Osteocyte (in vitro differentiated cells): ENCODE measurements at regions not wholly inside any gene's neighbourhood (a gene's known extent, or its start where the extent isn't known, plus 50 kb on each side); places are given as distances from the start of the nearest gene placed in this dataset.
"Not testable (repeated sequence)": the region's sequence is repeated elsewhere in the genome, so short reads cannot be mapped to it uniquely, and the experiment has no call there.

Source experiments
- DNase-seq: peaks from one replicate; pipeline ENCODE4 v3.0.0; 2021; ENCODE audit warnings: mixed read lengths; ENCODE audit not compliant: unreplicated experiment; ENCODE audit errors: extremely low spot score
- H3K27ac Mint-ChIP-seq: one replicate; pipeline ENCODE4 v1.8.0; 2021; ENCODE audit warnings: mild to moderate bottlenecking, mixed read lengths; ENCODE audit not compliant: unreplicated experiment
- H3K27me3 Mint-ChIP-seq: one replicate; pipeline ENCODE4 v1.8.0; 2021; ENCODE audit warnings: mixed read lengths; ENCODE audit not compliant: unreplicated experiment
- H3K36me3 Mint-ChIP-seq: one replicate; pipeline ENCODE4 v1.8.0; 2021; ENCODE audit warnings: mixed read lengths; ENCODE audit not compliant: unreplicated experiment
- H3K4me1 Mint-ChIP-seq: one replicate; pipeline ENCODE4 v1.8.0; 2021; ENCODE audit warnings: mixed read lengths; ENCODE audit not compliant: unreplicated experiment
- H3K4me3 Mint-ChIP-seq: one replicate; pipeline ENCODE4 v1.8.0; 2021; ENCODE audit warnings: mild to moderate bottlenecking, moderate library complexity, mixed read lengths; ENCODE audit not compliant: unreplicated experiment
- H3K9me3 Mint-ChIP-seq: one replicate; pipeline ENCODE4 v1.8.0; 2021; ENCODE audit warnings: mixed read lengths; ENCODE audit not compliant: unreplicated experiment
- CTCF ChIP-seq: fragments of 200-600 bp; sonication (generic); IDR thresholded peaks from 2 replicates; pipeline ENCODE4 v1.5.0; 2021; ENCODE audit warnings: antibody characterized with exemption, mild to moderate bottlenecking, moderate library complexity

- H3K4me1 Mint-ChIP-seq = no peaks in the 10 kb centered on the region
- H3K27ac Mint-ChIP-seq = no peak overlapping the region
- no peak for TF ChIP-seq CTCF
- H3K9me3 Mint-ChIP-seq = no peaks in the 10 kb centered on the region
- no peak for DNase-seq
- peaks cover under 1% of the 10 kb centered on the region for H3K27me3 Mint-ChIP-seq
- H3K36me3 Mint-ChIP-seq = no peaks in the 10 kb centered on the region
- no peak overlapping the region for H3K4me3 Mint-ChIP-seq
These were observed 1420.2 kb downstream of the GRIK2 start for GRCh38 chr6:102813489-102814275.

- H3K36me3 Mint-ChIP-seq = no peaks in the 10 kb centered on the region
- TF ChIP-seq CTCF = no peak
- no peak for DNase-seq
- H3K4me1 Mint-ChIP-seq = no peaks in the 10 kb centered on the region
- H3K27me3 Mint-ChIP-seq = no peaks in the 10 kb centered on the region
- no peak overlapping the region for H3K4me3 Mint-ChIP-seq
- no peak overlapping the region for H3K27ac Mint-ChIP-seq
- peaks cover 4% of the 10 kb centered on the region for H3K9me3 Mint-ChIP-seq
These were observed 1418.7 kb downstream of the GRIK2 start for GRCh38 chr6:102812242-102812641.

- H3K36me3 Mint-ChIP-seq, H3K9me3 Mint-ChIP-seq, H3K27ac Mint-ChIP-seq, H3K4me3 Mint-ChIP-seq, H3K27me3 Mint-ChIP-seq, DNase-seq, H3K4me1 Mint-ChIP-seq: not testable (repeated sequence)
These were observed 1415.5 kb downstream of the GRIK2 start for GRCh38 chr6:102808944-102809505.

GRCh38 chr6:102799051-102799450 lies 1405.5 kb downstream of the GRIK2 start:
- H3K4me1 Mint-ChIP-seq = peaks cover 5% of the 10 kb centered on the region
- no peak overlapping the region for H3K4me3 Mint-ChIP-seq
- no peaks in the 10 kb centered on the region for H3K9me3 Mint-ChIP-seq
- DNase-seq = no peak
- no peak for TF ChIP-seq CTCF
- no peak overlapping the region for H3K27ac Mint-ChIP-seq
- H3K36me3 Mint-ChIP-seq = no peaks in the 10 kb centered on the region
- no peaks in the 10 kb centered on the region for H3K27me3 Mint-ChIP-seq

- H3K27ac Mint-ChIP-seq = no peak overlapping the region
- no peaks in the 10 kb centered on the region for H3K36me3 Mint-ChIP-seq
- TF ChIP-seq CTCF = peak; percentile 22
- no peak for DNase-seq
- H3K4me1 Mint-ChIP-seq = peaks cover 5% of the 10 kb centered on the region
- no peaks in the 10 kb centered on the region for H3K9me3 Mint-ChIP-seq
- no peaks in the 10 kb centered on the region for H3K27me3 Mint-ChIP-seq
- H3K4me3 Mint-ChIP-seq = peak overlapping the region; percentile 49
These were observed 1405.1 kb downstream of the GRIK2 start for GRCh38 chr6:102798636-102799035.
